NCI-H2227 (cell line): ENCODE measurements at regions not wholly inside any gene's neighbourhood (a gene's known extent, or its start where the extent isn't known, plus 50 kb on each side); places are given as distances from the start of the nearest gene placed in this dataset.
"Not testable (repeated sequence)": the region's sequence is repeated elsewhere in the genome, so short reads cannot be mapped to it uniquely, and the experiment has no call there.

Source experiments
- DNase-seq: peaks from one replicate; lab custom pipeline; 2025; ENCODE audit not compliant: unreplicated experiment; lab: John Stamatoyannopoulos, UW

GRCh38 chr17:30644287-30644686, 167.1 kb downstream of the GOSR1 start:
- not testable (repeated sequence) for DNase-seq

- DNase-seq = not testable (repeated sequence)
Measured at GRCh38 chr17:30641428-30641827, 164.2 kb downstream of the GOSR1 start.

GRCh38 chr17:30639391-30639790, 162.2 kb downstream of the GOSR1 start:
- not testable (repeated sequence) for DNase-seq

GRCh38 chr17:30638968-30639367, 161.8 kb downstream of the GOSR1 start:
- DNase-seq = not testable (repeated sequence)

GRCh38 chr17:30631651-30632050, 154.4 kb downstream of the GOSR1 start:
- DNase-seq = not testable (repeated sequence)

GRCh38 chr17:30625380-30625779, 148.2 kb downstream of the GOSR1 start:
- not testable (repeated sequence) for DNase-seq

- DNase-seq = not testable (repeated sequence)
Measured at GRCh38 chr17:30624180-30624579, 147.0 kb downstream of the GOSR1 start.

- DNase-seq = not testable (repeated sequence)
Measured at GRCh38 chr17:30609682-30610081, 132.5 kb downstream of the GOSR1 start.

- no peak for DNase-seq
Measured at GRCh38 chr17:30605523-30605922, 128.3 kb downstream of the GOSR1 start.

- no peak for DNase-seq
Measured at GRCh38 chr17:30605027-30605426, 127.8 kb downstream of the GOSR1 start.

- not testable (repeated sequence) for DNase-seq
Measured at GRCh38 chr17:30602396-30602795, 125.2 kb downstream of the GOSR1 start.

GRCh38 chr17:30601984-30602383, 124.8 kb downstream of the GOSR1 start:
- DNase-seq = not testable (repeated sequence)

GRCh38 chr17:30600830-30601494, 123.8 kb downstream of the GOSR1 start:
- DNase-seq = peak; percentile 14

- peak; percentile 85 for DNase-seq
Measured at GRCh38 chr17:30600060-30600829, 123.0 kb downstream of the GOSR1 start.

- no peak for DNase-seq
Measured at GRCh38 chr17:30599428-30600059, 122.3 kb downstream of the GOSR1 start.

GRCh38 chr17:30597776-30598288, 120.6 kb downstream of the GOSR1 start:
- no peak for DNase-seq

- not testable (repeated sequence) for DNase-seq
Measured at GRCh38 chr17:30596948-30597775, 120.0 kb downstream of the GOSR1 start.

- DNase-seq = not testable (repeated sequence)
Measured at GRCh38 chr17:30594953-30595371, 117.8 kb downstream of the GOSR1 start.

GRCh38 chr17:30594223-30594952, 117.2 kb downstream of the GOSR1 start:
- DNase-seq = no peak
